ENCODE measurements at regions not wholly inside any gene's neighbourhood (a gene's known extent, or its start where the extent isn't known, plus 50 kb on each side); places are given as distances from the start of the nearest gene placed in this dataset.

- TF ChIP-seq DMBX1 (CRISPR knock-in tag; IDR thresholded peaks at IDR 0.05; ENCODE audit: borderline replicate concordance) (no peak), AFF4 (CRISPR knock-in tag; IDR thresholded peaks at IDR 0.05) (no peak), POLR2A (conservative IDR thresholded peaks at IDR 0.05) (no peak)
These were observed 450.0 kb downstream of the FRK start for GRCh38 chr6:115610696-115611095.

All from K562 (cell line).